CD14-positive monocyte (primary cell): ENCODE measurements at regions not wholly inside any gene's neighbourhood (a gene's known extent, or its start where the extent isn't known, plus 50 kb on each side); places are given as distances from the start of the nearest gene placed in this dataset.
A peak's percentile ranks its signal among the peaks of the same experiment; 100 is the strongest.

Source experiments
- DNase-seq, 3 donors: peaks; one replicate each; pipeline ENCODE4 v3.0.0-alpha.2; 2011 to 2022
- H2AFZ ChIP-seq: 2 replicates; pipeline ENCODE4 v1.6.0; 2012; ENCODE audit warnings: mild to moderate bottlenecking, low read depth, low read length, inconsistent platforms; ENCODE audit not compliant: insufficient read depth, poor library complexity, severe bottlenecking
- H3K27ac ChIP-seq, 2 donors: 1 replicate in 1 of 2; 2 replicates in 1 of 2; pipeline ENCODE4 v1.5.1; 2012 to 2013; ENCODE audit warnings: low read length in 2 of 2, control low read depth in 1 of 2, inconsistent platforms in 1 of 2, low read depth in 1 of 2, mild to moderate bottlenecking in 1 of 2
- H3K27me3 ChIP-seq, 2 donors: one replicate each; pipeline versions ENCODE4 v1.6.0 to v1.6.1; 2011 to 2013; ENCODE audit warnings: low read length in 2 of 2; ENCODE audit not compliant: control insufficient read depth in 2 of 2, insufficient read depth in 2 of 2
- H3K36me3 ChIP-seq, 2 donors: replicated peaks in 1 of 2; 1 replicate in 1 of 2; 2 replicates in 1 of 2; pipeline versions ENCODE4 v1.5.1 to v1.6.1; 2012 to 2013; ENCODE audit warnings: low read length in 2 of 2, control low read depth in 1 of 2, inconsistent platforms in 1 of 2, mild to moderate bottlenecking in 1 of 2; ENCODE audit not compliant: insufficient read depth in 2 of 2, control insufficient read depth in 1 of 2
- H3K4me1 ChIP-seq, 2 donors: 1 replicate in 1 of 2; 2 replicates in 1 of 2; pipeline versions ENCODE4 v1.5.1 to v1.6.1; 2012 to 2013; ENCODE audit warnings: low read length in 2 of 2, control low read depth in 1 of 2, inconsistent platforms in 1 of 2, mild to moderate bottlenecking in 1 of 2, moderate library complexity in 1 of 2; ENCODE audit not compliant: insufficient read depth in 2 of 2, control insufficient read depth in 1 of 2
- H3K4me2 ChIP-seq: replicated peaks from 2 replicates; pipeline ENCODE3; 2012; ENCODE audit warnings: low read length, moderate library complexity, mild to moderate bottlenecking; ENCODE audit not compliant: poor library complexity, severe bottlenecking; ENCODE audit errors: extremely low read depth
- H3K4me3 ChIP-seq, 3 experiments: fragments of 200-600 bp in 1 of 3; sonication (generic) in 1 of 3; replicated peaks in 1 of 3; 1 replicate in 2 of 3; 2 replicates in 1 of 3; pipeline ENCODE4 v1.5.1; 2011 to 2013; ENCODE audit warnings: low read length in 3 of 3, mild to moderate bottlenecking in 3 of 3, control low read depth in 2 of 3, low read depth in 2 of 3, inconsistent platforms in 1 of 3, moderate library complexity in 1 of 3
- H3K79me2 ChIP-seq: 2 replicates; pipeline ENCODE4 v1.6.0; 2012; ENCODE audit warnings: mild to moderate bottlenecking, control low read depth, inconsistent platforms, low read length, moderate library complexity; ENCODE audit not compliant: insufficient read depth
- H3K9ac ChIP-seq: 2 replicates; pipeline ENCODE4 v1.6.0; 2017; ENCODE audit warnings: low read length, mild to moderate bottlenecking; ENCODE audit not compliant: insufficient read depth, poor library complexity, severe bottlenecking
- H3K9me3 ChIP-seq, 2 donors: replicated peaks in 1 of 2; 1 replicate in 1 of 2; 2 replicates in 1 of 2; pipeline versions ENCODE4 v1.5.1 to v1.6.1; 2012 to 2013; ENCODE audit warnings: low read length in 2 of 2, control low read depth in 1 of 2; ENCODE audit not compliant: control insufficient read depth in 1 of 2, insufficient read depth in 1 of 2
- H4K20me1 ChIP-seq: 2 replicates; pipeline ENCODE4 v1.6.0; 2012; ENCODE audit warnings: mild to moderate bottlenecking, low read length, control low read depth, moderate library complexity; ENCODE audit not compliant: insufficient read depth
- H3K27ac Mint-ChIP-seq, 7 donors: one replicate each; pipeline ENCODE4 v1.8.0; 2020; ENCODE audit warnings: mild to moderate bottlenecking in 7 of 7, mixed read lengths in 7 of 7, moderate library complexity in 6 of 7, inconsistent platforms in 2 of 7
- H3K27me3 Mint-ChIP-seq, 3 donors: one replicate each; pipeline ENCODE4 v1.8.0; 2021 to 2022; ENCODE audit warnings: low read depth in 3 of 3, mild to moderate bottlenecking in 3 of 3, mixed read lengths in 3 of 3, moderate library complexity in 3 of 3, inconsistent platforms in 1 of 3
- H3K36me3 Mint-ChIP-seq, 2 donors: one replicate each; pipeline ENCODE4 v1.8.0; 2020; ENCODE audit warnings: mixed read lengths in 2 of 2, inconsistent platforms in 1 of 2, mild to moderate bottlenecking in 1 of 2
- H3K4me1 Mint-ChIP-seq: one replicate; pipeline ENCODE4 v1.8.0; 2020; ENCODE audit warnings: mild to moderate bottlenecking, mixed read lengths
- H3K4me3 Mint-ChIP-seq, 2 donors: one replicate each; pipeline ENCODE4 v1.8.0; 2020; ENCODE audit warnings: mild to moderate bottlenecking in 2 of 2, mixed read lengths in 2 of 2, moderate library complexity in 1 of 2
- H3K9me3 Mint-ChIP-seq, 7 donors: one replicate each; pipeline ENCODE4 v1.8.0; 2020 to 2022; ENCODE audit warnings: mixed read lengths in 7 of 7, mild to moderate bottlenecking in 6 of 7, moderate library complexity in 6 of 7, inconsistent platforms in 2 of 7
- WGBS: methylation state at CpG from one replicate; pipeline ENCODE4 v1.1.5; 2013; ENCODE audit warnings: missing lambda C conversion rate; ENCODE audit not compliant: insufficient coverage; 5-methylcytosine and 5-hydroxymethylcytosine counted together
- intact Hi-C, 2 donors: fragments of 100-400 bp; cut with micrococcal nuclease; formaldehyde crosslinking; loops; one replicate each; pipeline versions ENCODE4 v1.15.0 to v1.15.1; 2023
- TF ChIP-seq, protein P1 (sequence below): fragments of 200-600 bp; IDR thresholded peaks from one replicate; pipeline ENCODE4 v1.8.0; 2022; ENCODE audit warnings: antibody characterized with exemption, mild to moderate bottlenecking

DNA sequence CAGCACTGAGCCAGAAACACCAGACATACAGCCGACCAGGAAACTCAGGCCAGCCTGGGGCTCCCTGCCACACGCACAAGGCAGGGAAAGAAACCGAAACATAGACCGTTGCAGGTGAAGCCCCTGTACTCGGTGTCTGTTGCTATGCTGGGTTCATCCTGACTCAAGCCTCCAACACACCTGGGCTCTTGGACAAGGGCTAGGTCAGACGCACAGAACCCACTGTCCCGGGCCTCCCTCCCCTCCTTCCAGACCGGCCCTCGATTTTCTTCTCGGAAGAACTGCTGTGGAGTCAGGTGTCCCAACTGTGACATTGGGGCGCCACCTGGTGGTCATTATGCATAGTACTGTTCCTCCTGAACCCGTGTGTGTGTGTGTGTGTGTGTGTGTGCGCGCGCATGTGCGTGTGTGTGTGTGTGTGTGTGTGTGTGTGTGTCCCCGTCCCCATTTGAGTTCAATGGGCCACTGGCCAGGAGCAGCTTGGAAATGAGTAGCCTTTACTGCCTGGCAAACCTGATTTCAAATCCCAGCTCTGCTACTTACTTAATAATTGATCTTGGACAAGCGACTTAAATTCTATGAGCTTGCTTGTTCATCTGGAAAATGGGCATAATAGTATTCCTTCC lies 55.4 kb upstream of the GLI2 start:
- H3K4me1 ChIP-seq = no peaks in the 10 kb centered on the region
- intact Hi-C loops = loop anchor here (5.0 to 10.0 kb wide), 4 partner anchors 335 to 1038 kb away; partner anchors contain the start of gene INHBB (in 1 of the 2)
- H4K20me1 ChIP-seq = no peaks in the 10 kb centered on the region
- TF ChIP-seq, protein P1, sequence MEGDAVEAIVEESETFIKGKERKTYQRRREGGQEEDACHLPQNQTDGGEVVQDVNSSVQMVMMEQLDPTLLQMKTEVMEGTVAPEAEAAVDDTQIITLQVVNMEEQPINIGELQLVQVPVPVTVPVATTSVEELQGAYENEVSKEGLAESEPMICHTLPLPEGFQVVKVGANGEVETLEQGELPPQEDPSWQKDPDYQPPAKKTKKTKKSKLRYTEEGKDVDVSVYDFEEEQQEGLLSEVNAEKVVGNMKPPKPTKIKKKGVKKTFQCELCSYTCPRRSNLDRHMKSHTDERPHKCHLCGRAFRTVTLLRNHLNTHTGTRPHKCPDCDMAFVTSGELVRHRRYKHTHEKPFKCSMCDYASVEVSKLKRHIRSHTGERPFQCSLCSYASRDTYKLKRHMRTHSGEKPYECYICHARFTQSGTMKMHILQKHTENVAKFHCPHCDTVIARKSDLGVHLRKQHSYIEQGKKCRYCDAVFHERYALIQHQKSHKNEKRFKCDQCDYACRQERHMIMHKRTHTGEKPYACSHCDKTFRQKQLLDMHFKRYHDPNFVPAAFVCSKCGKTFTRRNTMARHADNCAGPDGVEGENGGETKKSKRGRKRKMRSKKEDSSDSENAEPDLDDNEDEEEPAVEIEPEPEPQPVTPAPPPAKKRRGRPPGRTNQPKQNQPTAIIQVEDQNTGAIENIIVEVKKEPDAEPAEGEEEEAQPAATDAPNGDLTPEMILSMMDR = peak; percentile 55
- H3K36me3 ChIP-seq = no peaks in the 10 kb centered on the region
- no peaks in the 10 kb centered on the region for H3K9me3 ChIP-seq
- H3K4me2 ChIP-seq = no peak overlapping the region
- H3K9ac ChIP-seq = no peak overlapping the region
- 43% methylated on average over 10 of the region's 18 CpGs for WGBS
- no peaks in the 10 kb centered on the region for H3K79me2 ChIP-seq
- Mint-ChIP-seq H3K27me3 (peaks cover 3 to 33% (median 6%) of the 10 kb centered on the region in 3 donors), H3K27ac (no peak overlapping the region), H3K4me3 (no peak overlapping the region), H3K36me3 (no peaks in the 10 kb centered on the region), H3K9me3 (peaks cover 0 to 2% (median 0%) of the 10 kb centered on the region in 7 donors), H3K4me1 (no peaks in the 10 kb centered on the region)
- H3K4me3 ChIP-seq = no peak overlapping the region
- DNase-seq = peak; percentile 50 to 64 (median 63)
- no peak overlapping the region for H2AFZ ChIP-seq
- no peak overlapping the region for H3K27ac ChIP-seq
- H3K27me3 ChIP-seq = peaks cover 0 to 4% of the 10 kb centered on the region in 2 donors

DNA sequence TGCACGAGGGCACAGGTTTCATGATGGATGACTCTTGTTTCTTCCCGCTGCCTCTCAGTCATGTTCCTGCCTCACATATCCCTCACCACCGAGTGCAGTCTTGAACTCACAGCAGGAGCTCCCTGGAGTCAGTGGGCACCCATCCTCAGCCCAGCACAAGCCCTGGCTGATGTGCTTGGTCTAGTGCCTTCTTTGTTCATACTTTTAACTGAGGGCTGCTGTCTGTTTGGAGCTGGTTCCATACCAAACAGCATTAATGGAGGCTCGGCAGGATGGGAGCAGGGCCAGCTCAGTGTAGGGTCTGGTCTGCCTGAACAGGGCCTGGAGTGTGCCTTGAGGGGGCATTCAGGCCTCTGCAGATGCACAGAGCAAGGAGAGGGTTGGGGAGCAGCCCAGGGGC lies 54.5 kb upstream of the GLI2 start:
- Mint-ChIP-seq H3K36me3 (no peaks in the 10 kb centered on the region), H3K27ac (no peak overlapping the region), H3K27me3 (peaks cover 4 to 32% (median 6%) of the 10 kb centered on the region in 3 donors), H3K9me3 (peaks cover 0 to 2% (median 0%) of the 10 kb centered on the region in 7 donors), H3K4me3 (no peak overlapping the region), H3K4me1 (no peaks in the 10 kb centered on the region)
- Histone ChIP-seq H2AFZ (no peak overlapping the region), H3K27me3 (no peaks in the 10 kb centered on the region), H3K4me2 (no peak overlapping the region), H3K79me2 (no peaks in the 10 kb centered on the region), H3K4me1 (no peaks in the 10 kb centered on the region), H3K27ac (no peak overlapping the region), H3K36me3 (no peaks in the 10 kb centered on the region), H3K9me3 (no peaks in the 10 kb centered on the region), H3K9ac (no peak overlapping the region), H3K4me3 (no peak overlapping the region), H4K20me1 (no peaks in the 10 kb centered on the region)
- intact Hi-C loops = loop anchor here (5.0 to 10.0 kb wide), 4 partner anchors 336 to 1039 kb away; partner anchors contain the start of gene INHBB (in 1 of the 2)
- TF ChIP-seq, protein P1 = no peak
- no peak for DNase-seq
- WGBS = 100% methylated on average over 1 of the region's 4 CpGs
